ENCODE measurements at regions not wholly inside any gene's neighbourhood (a gene's known extent, or its start where the extent isn't known, plus 50 kb on each side); places are given as distances from the start of the nearest gene placed in this dataset.

DNA sequence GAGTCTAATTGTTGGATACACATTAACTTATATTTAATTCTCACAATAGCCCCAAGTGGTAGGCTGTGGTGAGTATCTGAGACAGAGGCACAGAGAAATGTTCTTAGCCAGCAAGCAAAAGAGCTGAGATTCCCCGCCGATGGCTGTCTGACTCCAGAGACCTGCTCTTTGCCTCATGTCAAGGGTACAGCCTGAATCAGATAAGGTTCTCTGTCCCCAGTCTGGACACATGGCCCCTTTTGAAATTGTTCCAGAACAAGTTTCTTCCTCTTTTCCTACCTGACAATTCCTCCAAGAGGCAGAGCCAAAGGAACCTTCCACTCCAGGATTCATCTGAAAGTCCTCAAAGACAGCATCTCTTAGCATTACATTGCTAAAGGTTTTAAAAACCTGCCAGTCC lies 512.9 kb upstream of the TNP1 start:
- TF ChIP-seq, protein P1, sequence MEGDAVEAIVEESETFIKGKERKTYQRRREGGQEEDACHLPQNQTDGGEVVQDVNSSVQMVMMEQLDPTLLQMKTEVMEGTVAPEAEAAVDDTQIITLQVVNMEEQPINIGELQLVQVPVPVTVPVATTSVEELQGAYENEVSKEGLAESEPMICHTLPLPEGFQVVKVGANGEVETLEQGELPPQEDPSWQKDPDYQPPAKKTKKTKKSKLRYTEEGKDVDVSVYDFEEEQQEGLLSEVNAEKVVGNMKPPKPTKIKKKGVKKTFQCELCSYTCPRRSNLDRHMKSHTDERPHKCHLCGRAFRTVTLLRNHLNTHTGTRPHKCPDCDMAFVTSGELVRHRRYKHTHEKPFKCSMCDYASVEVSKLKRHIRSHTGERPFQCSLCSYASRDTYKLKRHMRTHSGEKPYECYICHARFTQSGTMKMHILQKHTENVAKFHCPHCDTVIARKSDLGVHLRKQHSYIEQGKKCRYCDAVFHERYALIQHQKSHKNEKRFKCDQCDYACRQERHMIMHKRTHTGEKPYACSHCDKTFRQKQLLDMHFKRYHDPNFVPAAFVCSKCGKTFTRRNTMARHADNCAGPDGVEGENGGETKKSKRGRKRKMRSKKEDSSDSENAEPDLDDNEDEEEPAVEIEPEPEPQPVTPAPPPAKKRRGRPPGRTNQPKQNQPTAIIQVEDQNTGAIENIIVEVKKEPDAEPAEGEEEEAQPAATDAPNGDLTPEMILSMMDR (conservative IDR thresholded peaks at IDR 0.05 in 1 of 2, IDR thresholded peaks at IDR 0.05 in 1 of 2; ENCODE audit: extremely low read depth in 1 of 2, insufficient read depth in 1 of 2, low read depth in 1 of 2, low read length in 2 of 2) = no peak
- no peak for TF ChIP-seq EZH2 (IDR thresholded peaks at IDR 0.05; ENCODE audit: borderline replicate concordance, low read length)
